ENCODE measurements at regions not wholly inside any gene's neighbourhood (a gene's known extent, or its start where the extent isn't known, plus 50 kb on each side); places are given as distances from the start of the nearest gene placed in this dataset.
"Not testable (repeated sequence)": the region's sequence is repeated elsewhere in the genome, so short reads cannot be mapped to it uniquely, and the experiment has no call there.

DNA sequence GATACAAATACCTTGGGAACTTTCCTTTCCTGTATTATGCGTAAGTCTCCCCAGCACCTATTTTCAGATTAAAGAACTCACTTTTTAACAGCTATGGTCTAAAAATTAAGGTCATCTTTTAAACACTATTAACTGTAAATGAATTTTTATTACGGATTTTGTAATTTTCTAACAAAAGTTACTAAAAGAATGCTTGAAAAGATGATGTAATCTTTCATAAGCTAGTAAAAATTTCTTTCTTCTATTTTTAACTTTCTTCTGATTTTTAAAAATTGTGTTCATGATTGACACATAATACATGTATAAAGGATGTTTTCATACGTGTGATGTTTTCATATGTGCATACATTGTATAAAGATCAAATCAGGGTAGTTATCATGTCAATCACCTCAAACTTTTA lies 291.2 kb upstream of the MBL2 start:
- Mint-ChIP-seq H3K4me3 (no peak overlapping the region), H3K4me1 (no peaks in the 10 kb centered on the region), H3K36me3 (no peaks in the 10 kb centered on the region), H3K27ac (no peak overlapping the region), H3K9me3 (peaks cover 9 to 25% (median 19%) of the 10 kb centered on the region in 8 donors), H3K27me3 (no peaks in the 10 kb centered on the region)
- Histone ChIP-seq H3K27ac (ENCODE audit: low read depth, low read length) (no peak overlapping the region), H3K4me1 (ENCODE audit: insufficient read depth, low read length) (no peaks in the 10 kb centered on the region), H3K36me3 (ENCODE audit: insufficient read depth, low read length) (no peaks in the 10 kb centered on the region), H3K4me3 (ENCODE audit: low read length in 2 of 2) (no peak overlapping the region), H3K27me3 (ENCODE audit: insufficient read depth, low read length) (no peaks in the 10 kb centered on the region), H3K9me3 (ENCODE audit: control insufficient read depth in 1 of 2, low read length in 2 of 2) (no peaks in the 10 kb centered on the region)
- CTCF ChIA-PET (ENCODE audit: partially characterized antibody) = no interaction called here
- POLR2A ChIA-PET (ENCODE audit: partially characterized antibody) = no interaction called here
- DNase-seq = no peak
- intact Hi-C loops (cut with micrococcal nuclease) = no loop called here

DNA sequence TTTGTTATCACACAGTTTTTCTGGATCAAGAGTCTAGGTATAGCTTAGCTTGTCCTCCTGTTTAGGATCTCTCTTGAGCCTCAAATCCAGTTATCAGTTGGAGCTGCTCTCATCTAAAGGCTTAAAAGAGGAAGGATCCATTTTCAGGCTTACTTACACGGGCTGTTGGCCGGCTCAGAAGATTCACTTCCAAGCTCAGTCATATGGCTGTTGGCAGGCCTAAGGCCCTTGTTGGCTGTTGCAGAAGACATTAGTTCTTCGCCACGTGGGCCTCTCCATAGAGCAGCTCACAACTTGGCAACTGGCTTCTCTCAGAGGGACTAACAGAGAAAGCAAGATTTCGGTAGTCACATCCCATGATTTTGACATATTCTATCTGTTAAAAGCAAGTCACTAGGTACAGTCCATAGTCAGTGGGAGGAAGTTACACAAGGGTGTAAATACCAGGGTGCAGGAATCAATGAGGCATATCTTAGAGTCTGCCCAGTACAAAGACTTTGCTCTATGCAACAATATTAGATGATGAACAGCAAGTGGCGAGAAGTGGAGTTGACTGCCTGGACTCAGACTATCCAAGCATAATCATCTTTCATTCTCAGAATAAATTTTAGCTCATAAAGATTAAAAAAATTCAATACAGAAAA lies 280.1 kb upstream of the MBL2 start:
- POLR2A ChIA-PET (ENCODE audit: partially characterized antibody) = no interaction called here
- DNase-seq = no peak

DNA sequence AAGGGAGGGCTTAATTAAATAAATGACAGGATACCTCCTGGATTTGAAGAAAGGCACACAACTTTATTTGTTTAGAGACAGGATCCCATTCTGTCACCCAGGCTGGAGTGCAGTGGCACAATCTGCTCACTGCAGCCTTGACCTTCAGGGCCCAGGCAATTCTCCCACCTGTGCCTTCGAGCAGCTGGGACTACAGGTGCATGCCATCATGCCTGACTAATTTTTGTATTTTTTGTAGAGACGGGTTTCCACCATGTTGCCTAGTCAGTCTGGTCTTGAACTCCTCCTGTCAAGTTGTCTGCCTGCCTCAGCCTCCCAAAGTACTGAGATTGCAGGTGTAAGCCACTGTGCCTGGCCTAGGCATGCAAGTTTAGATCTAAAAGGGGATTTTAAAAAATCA lies 272.7 kb upstream of the MBL2 start:
- Histone ChIP-seq H3K27me3 (ENCODE audit: insufficient read depth, low read length) (no peaks in the 10 kb centered on the region), H3K4me3 (ENCODE audit: low read length in 2 of 2) (no peak overlapping the region), H3K9me3 (ENCODE audit: control insufficient read depth in 1 of 2, low read length in 2 of 2) (no peaks in the 10 kb centered on the region), H3K36me3 (ENCODE audit: insufficient read depth, low read length) (no peaks in the 10 kb centered on the region), H3K4me1 (ENCODE audit: insufficient read depth, low read length) (no peaks in the 10 kb centered on the region), H3K27ac (ENCODE audit: low read depth, low read length) (no peak overlapping the region)
- peaks cover 0 to 17% (median 3%) of the 10 kb centered on the region in 8 donors for H3K9me3 Mint-ChIP-seq
- ChIA-PET POLR2A (ENCODE audit: partially characterized antibody) (no interaction called here), CTCF (ENCODE audit: partially characterized antibody) (no interaction called here)
- no peak overlapping the region for H3K27ac Mint-ChIP-seq
- no peak overlapping the region for H3K4me3 Mint-ChIP-seq
- no peaks in the 10 kb centered on the region for H3K27me3 Mint-ChIP-seq
- DNase-seq = no peak
- no peaks in the 10 kb centered on the region for H3K36me3 Mint-ChIP-seq
- H3K4me1 Mint-ChIP-seq = no peaks in the 10 kb centered on the region
- intact Hi-C loops (cut with micrococcal nuclease) = no loop called here

More for the DNA sequence above, 280.1 kb upstream of the MBL2 start:
- Mint-ChIP-seq H3K27me3 (no peaks in the 10 kb centered on the region), H3K36me3 (no peaks in the 10 kb centered on the region), H3K27ac (no peak overlapping the region), H3K4me1 (no peaks in the 10 kb centered on the region), H3K4me3 (no peak overlapping the region), H3K9me3 (peaks cover 0 to 36% (median 10%) of the 10 kb centered on the region in 8 donors)
- Histone ChIP-seq H3K4me1 (ENCODE audit: insufficient read depth, low read length) (no peaks in the 10 kb centered on the region), H3K9me3 (ENCODE audit: control insufficient read depth in 1 of 2, low read length in 2 of 2) (peaks cover 0 to 3% of the 10 kb centered on the region in 2 donors), H3K4me3 (ENCODE audit: low read length in 2 of 2) (no peak overlapping the region), H3K36me3 (ENCODE audit: insufficient read depth, low read length) (no peaks in the 10 kb centered on the region), H3K27me3 (ENCODE audit: insufficient read depth, low read length) (no peaks in the 10 kb centered on the region), H3K27ac (ENCODE audit: low read depth, low read length) (no peak overlapping the region)
- intact Hi-C loops (cut with micrococcal nuclease) = no loop called here
- CTCF ChIA-PET (ENCODE audit: partially characterized antibody) = no interaction called here

DNA sequence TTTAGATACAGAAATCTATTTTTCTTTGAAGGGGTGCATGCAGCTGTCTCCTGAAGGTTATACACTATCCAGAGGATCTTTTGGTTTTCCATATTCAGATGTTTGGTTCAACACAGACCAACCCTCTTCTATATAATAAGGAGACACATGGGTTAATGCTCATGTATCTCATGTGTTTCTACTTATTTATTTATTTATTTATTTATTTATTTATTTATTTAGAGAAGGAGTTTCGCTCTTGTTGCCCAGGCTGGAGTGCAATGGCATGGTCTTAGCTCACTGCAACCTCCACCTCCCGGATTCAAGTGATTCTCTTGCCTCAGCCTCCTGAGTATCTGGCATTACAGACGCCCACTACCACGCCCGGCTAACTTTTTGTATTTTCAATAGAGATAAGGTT lies 263.2 kb upstream of the MBL2 start:
- not testable (repeated sequence) for H3K36me3 Mint-ChIP-seq; DNase-seq; H3K27ac ChIP-seq (ENCODE audit: low read depth, low read length)

DNA sequence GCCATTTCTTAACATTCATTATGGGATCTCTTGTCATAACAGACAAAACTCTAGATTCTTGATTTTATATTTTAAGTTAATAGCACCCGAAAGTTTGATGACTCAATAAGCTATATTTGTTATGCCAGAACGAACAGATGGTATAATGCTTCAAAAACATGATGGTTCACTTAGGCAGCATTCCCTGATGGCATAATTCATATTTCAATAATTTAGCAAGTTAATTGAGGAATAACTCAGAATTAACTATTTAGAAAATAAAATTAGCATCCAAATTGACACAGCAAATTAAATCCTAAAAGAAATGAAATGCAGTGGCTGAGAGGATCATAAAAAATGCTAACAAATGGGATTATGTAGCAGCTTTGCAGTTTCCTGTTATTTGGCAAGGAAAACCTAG lies 260.8 kb upstream of the MBL2 start:
- Mint-ChIP-seq H3K27ac (no peak overlapping the region), H3K9me3 (peaks cover 0 to 7% (median 0%) of the 10 kb centered on the region in 8 donors), H3K27me3 (no peaks in the 10 kb centered on the region), H3K4me3 (no peak overlapping the region), H3K4me1 (no peaks in the 10 kb centered on the region), H3K36me3 (no peaks in the 10 kb centered on the region)
- no peaks in the 10 kb centered on the region for H3K9me3 ChIP-seq (ENCODE audit: control insufficient read depth in 1 of 2, low read length in 2 of 2)
- H3K4me3 ChIP-seq (ENCODE audit: low read length in 2 of 2) = no peak overlapping the region
- no peak overlapping the region for H3K27ac ChIP-seq (ENCODE audit: low read depth, low read length)
- H3K27me3 ChIP-seq (ENCODE audit: insufficient read depth, low read length) = no peaks in the 10 kb centered on the region
- H3K4me1 ChIP-seq (ENCODE audit: insufficient read depth, low read length) = no peaks in the 10 kb centered on the region
- no peaks in the 10 kb centered on the region for H3K36me3 ChIP-seq (ENCODE audit: insufficient read depth, low read length)
- DNase-seq = no peak
- intact Hi-C loops (cut with micrococcal nuclease) = no loop called here
- ChIA-PET CTCF (ENCODE audit: partially characterized antibody) (no interaction called here), POLR2A (ENCODE audit: partially characterized antibody) (no interaction called here)

More for the DNA sequence above, 263.2 kb upstream of the MBL2 start:
- H3K4me1 ChIP-seq (ENCODE audit: insufficient read depth, low read length); H3K36me3 ChIP-seq (ENCODE audit: insufficient read depth, low read length); H3K4me3 Mint-ChIP-seq; H3K27ac Mint-ChIP-seq; POLR2A ChIA-PET (ENCODE audit: partially characterized antibody); CTCF ChIA-PET (ENCODE audit: partially characterized antibody); H3K27me3 ChIP-seq (ENCODE audit: insufficient read depth, low read length); intact Hi-C loops (cut with micrococcal nuclease); H3K4me1 Mint-ChIP-seq; H3K27me3 Mint-ChIP-seq; H3K9me3 ChIP-seq (ENCODE audit: control insufficient read depth in 1 of 2, low read length in 2 of 2); H3K4me3 ChIP-seq (ENCODE audit: low read length in 2 of 2): not testable (repeated sequence)
- H3K9me3 Mint-ChIP-seq = peaks cover 0 to 12% (median 0%) of the 10 kb centered on the region in 8 donors

DNA sequence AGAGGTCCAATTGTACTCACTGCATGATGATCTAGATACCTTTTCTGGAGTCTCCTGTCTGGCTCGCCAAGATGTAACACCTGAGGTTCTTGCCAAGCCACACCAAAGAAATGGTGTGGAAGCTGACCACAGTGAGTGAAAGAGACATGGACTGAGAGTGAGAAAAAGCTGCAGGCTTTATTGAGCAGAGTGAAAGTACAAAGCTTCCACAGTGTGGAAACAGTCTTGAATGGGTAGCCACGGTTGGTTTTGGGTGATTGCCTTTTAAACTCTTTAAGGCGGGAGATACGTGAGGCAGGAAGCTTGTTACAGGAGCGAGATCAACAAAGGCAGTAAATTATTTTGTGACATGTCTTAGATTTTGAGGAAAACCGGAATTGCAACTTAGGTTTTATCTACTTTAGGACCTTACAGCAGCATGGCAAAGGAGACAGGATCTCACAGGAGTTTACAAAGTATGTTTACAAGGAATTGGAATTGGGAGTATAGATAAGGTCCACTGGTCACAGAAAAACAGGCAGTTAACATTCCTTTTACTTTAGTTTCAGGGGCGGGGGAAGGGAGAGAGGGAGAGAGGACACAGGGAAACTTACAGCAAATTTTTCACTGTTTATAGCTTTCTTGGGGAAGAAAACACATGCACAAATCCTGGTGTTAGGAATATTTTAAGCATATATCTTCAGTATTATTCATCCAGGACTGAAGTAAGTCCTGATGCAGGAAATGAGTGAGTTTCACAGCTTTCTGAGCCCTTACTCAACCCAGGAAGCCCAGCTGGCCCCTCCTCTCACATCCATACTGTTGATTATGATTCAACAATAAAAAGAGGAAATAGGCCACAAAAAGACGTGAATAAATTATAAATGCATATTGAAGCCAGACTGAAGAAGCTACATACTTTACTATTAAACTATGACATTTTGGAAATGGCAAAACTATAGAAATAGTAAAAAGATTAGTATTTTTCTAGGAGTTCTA lies 257.6 kb upstream of the MBL2 start:
- H3K9me3 Mint-ChIP-seq; H3K36me3 ChIP-seq (ENCODE audit: insufficient read depth, low read length); intact Hi-C loops (cut with micrococcal nuclease); H3K27ac ChIP-seq (ENCODE audit: low read depth, low read length); CTCF ChIA-PET (ENCODE audit: partially characterized antibody); DNase-seq; H3K4me1 Mint-ChIP-seq; H3K9me3 ChIP-seq (ENCODE audit: control insufficient read depth in 1 of 2, low read length in 2 of 2); H3K27ac Mint-ChIP-seq; POLR2A ChIA-PET (ENCODE audit: partially characterized antibody); H3K27me3 ChIP-seq (ENCODE audit: insufficient read depth, low read length); H3K27me3 Mint-ChIP-seq; H3K4me3 Mint-ChIP-seq; H3K4me1 ChIP-seq (ENCODE audit: insufficient read depth, low read length); H3K36me3 Mint-ChIP-seq; H3K4me3 ChIP-seq (ENCODE audit: low read length in 2 of 2): not testable (repeated sequence)

DNA sequence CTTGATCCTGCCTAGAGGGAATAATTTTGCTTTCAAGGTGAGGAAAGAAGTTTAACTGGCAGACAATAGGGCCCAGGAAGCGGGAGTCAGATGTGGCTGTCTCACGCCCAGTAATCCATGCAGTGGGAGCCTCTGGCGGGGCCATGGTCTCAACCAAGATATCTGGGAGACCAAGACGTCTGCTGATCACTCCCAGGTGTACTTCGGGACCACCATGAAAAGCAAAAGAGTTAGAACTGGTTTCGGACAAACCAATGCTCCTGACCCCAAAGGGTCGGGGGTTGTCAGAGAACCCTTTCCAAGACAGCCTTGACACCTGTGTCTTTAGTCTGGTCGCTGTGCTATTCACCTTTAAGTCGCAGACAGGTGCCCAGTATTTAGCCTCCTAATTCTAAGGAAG lies 256.9 kb upstream of the MBL2 start:
- Mint-ChIP-seq H3K36me3 (no peaks in the 10 kb centered on the region), H3K9me3 (peaks cover 0 to 8% (median 3%) of the 10 kb centered on the region in 8 donors), H3K4me3 (no peak overlapping the region), H3K27ac (no peak overlapping the region), H3K27me3 (no peaks in the 10 kb centered on the region), H3K4me1 (no peaks in the 10 kb centered on the region)
- Histone ChIP-seq H3K27me3 (ENCODE audit: insufficient read depth, low read length) (no peaks in the 10 kb centered on the region), H3K4me1 (ENCODE audit: insufficient read depth, low read length) (no peaks in the 10 kb centered on the region), H3K4me3 (ENCODE audit: low read length in 2 of 2) (no peak overlapping the region), H3K27ac (ENCODE audit: low read depth, low read length) (no peak overlapping the region), H3K36me3 (ENCODE audit: insufficient read depth, low read length) (no peaks in the 10 kb centered on the region), H3K9me3 (ENCODE audit: control insufficient read depth in 1 of 2, low read length in 2 of 2) (no peaks in the 10 kb centered on the region)
- intact Hi-C loops (cut with micrococcal nuclease) = no loop called here
- CTCF ChIA-PET (ENCODE audit: partially characterized antibody) = no interaction called here
- POLR2A ChIA-PET (ENCODE audit: partially characterized antibody) = no interaction called here
- DNase-seq = no peak

Data from CD4-positive, alpha-beta memory T cell (primary cell).